ENCODE measurements at regions not wholly inside any gene's neighbourhood (a gene's known extent, or its start where the extent isn't known, plus 50 kb on each side); places are given as distances from the start of the nearest gene placed in this dataset.

GRCh38 chr17:72474719-72475477, 354.1 kb downstream of the SOX9 start:
- Histone ChIP-seq H3K27ac (ENCODE audit: insufficient read depth, low read depth, low read length) (no peak overlapping the region), H3K9me1 (replicated peaks; ENCODE audit: control insufficient read depth, extremely low read depth, insufficient read depth, low read length) (no peaks in the 10 kb centered on the region), H3K9me3 (replicated peaks; ENCODE audit: control insufficient read depth, insufficient read depth, low read length) (no peaks in the 10 kb centered on the region), H2AFZ (ENCODE audit: low read depth, low read length) (no peak overlapping the region), H4K20me1 (replicated peaks; ENCODE audit: control insufficient read depth, extremely low read depth, insufficient read depth, low read length) (no peaks in the 10 kb centered on the region), H3K4me2 (ENCODE audit: insufficient read depth, low read length) (no peak overlapping the region), H3K36me3 (ENCODE audit: control insufficient read depth in 2 of 2, extremely low read depth in 1 of 2, insufficient read depth in 2 of 2, low read length in 2 of 2) (no peaks in the 10 kb centered on the region), H3K4me1 (ENCODE audit: control insufficient read depth, extremely low read depth, insufficient read depth, low read length) (no peaks in the 10 kb centered on the region), H3K27me3 (ENCODE audit: control insufficient read depth in 2 of 2, insufficient read depth in 2 of 2, low read length in 2 of 2) (no peaks in the 10 kb centered on the region), H3K9ac (replicated peaks; ENCODE audit: extremely low read depth, insufficient read depth, low read length) (no peak overlapping the region), H3K79me2 (ENCODE audit: control insufficient read depth, insufficient read depth, low read length) (no peaks in the 10 kb centered on the region), H3K4me3 (replicated peaks in 1 of 3; ENCODE audit: insufficient read depth in 1 of 3, low read depth in 1 of 3, low read length in 3 of 3) (no peak overlapping the region)
- no TSS peak for BruUV-seq (replicated peaks)
- FAIRE-seq = no peak
- dilution Hi-C loops (cut with MboI; ENCODE audit: extremely low pct_ligation_motif_present, low sequenced_read_pairs) = no loop called here
- DNase-seq (ENCODE audit: low read depth, low spot score) = no peak
- POLR2A ChIA-PET = no interaction called here
- TF ChIP-seq POLR2A (IDR thresholded peaks at IDR 0.05; ENCODE audit: low read depth, low read length) = no peak
- TF ChIP-seq FOS (IDR thresholded peaks at IDR 0.05; ENCODE audit: borderline replicate concordance, insufficient read depth, low read length) = no peak
- TF ChIP-seq MAX (IDR thresholded peaks at IDR 0.05; ENCODE audit: insufficient read depth, insufficient read length) = no peak
- no peak for TF ChIP-seq JUN (IDR thresholded peaks at IDR 0.05; ENCODE audit: borderline replicate concordance, insufficient read depth, insufficient read length, low read depth)
- TF ChIP-seq CTCF (IDR thresholded peaks at IDR 0.05; ENCODE audit: extremely low read depth in 1 of 2, insufficient read depth in 1 of 2, low read depth in 1 of 2, low read length in 2 of 2) = no peak
- TF ChIP-seq MYC (IDR thresholded peaks at IDR 0.05; ENCODE audit: low read depth, low read length) = no peak
- intact Hi-C loops (cut with micrococcal nuclease) = no loop called here
- CTCF ChIA-PET = no interaction called here
